OCI-LY3 (cell line): ENCODE measurements at regions not wholly inside any gene's neighbourhood (a gene's known extent, or its start where the extent isn't known, plus 50 kb on each side); places are given as distances from the start of the nearest gene placed in this dataset.

Source experiments
- H2AFZ ChIP-seq: fragments of 200-600, 300-600 bp; shearing (Covaris generic); 2 replicates; pipeline ENCODE4 v1.6.0; 2014; ENCODE audit warnings: antibody characterized with exemption, low read depth, low read length
- H3K27ac ChIP-seq: fragments of 200-600, 300-600 bp; sonication (generic); 2 replicates; pipeline ENCODE4 v1.5.1; 2014; ENCODE audit warnings: mild to moderate bottlenecking, low read length, moderate library complexity, mixed read lengths
- H3K27me3 ChIP-seq: fragments of 200-600, 300-600 bp; sonication (generic); 2 replicates; pipeline ENCODE4 v1.6.1; 2014; ENCODE audit warnings: low read depth, low read length, mixed read lengths
- H3K36me3 ChIP-seq: fragments of 200-600, 300-600 bp; sonication (generic); replicated peaks from 2 replicates; pipeline ENCODE3; 2014; ENCODE audit warnings: low read depth, low read length, mixed read lengths
- H3K4me1 ChIP-seq: fragments of 300-600, 200-600 bp; sonication (generic); 2 replicates; pipeline ENCODE4 v1.6.1; 2014; ENCODE audit warnings: low read length, mixed read lengths
- H3K4me2 ChIP-seq: fragments of 200-600, 300-600 bp; sonication (generic); 2 replicates; pipeline ENCODE4 v1.6.1; 2014; ENCODE audit warnings: low read length, mixed read lengths
- H3K4me3 ChIP-seq: fragments of 300-600, 200-600 bp; sonication (generic); 2 replicates; pipeline ENCODE4 v1.5.1; 2014; ENCODE audit warnings: antibody characterized with exemption, mild to moderate bottlenecking, low read length, moderate library complexity
- H3K79me2 ChIP-seq: fragments of 300-600, 200-600 bp; shearing (Covaris generic); 2 replicates; pipeline ENCODE4 v1.6.1; 2014; ENCODE audit warnings: mild to moderate bottlenecking, low read length, mixed read lengths
- H3K9ac ChIP-seq: fragments of 300-600, 200-600 bp; shearing (Covaris generic); 2 replicates; pipeline ENCODE4 v1.6.0; 2014; ENCODE audit warnings: mild to moderate bottlenecking, low read length, moderate library complexity
- H3K9me3 ChIP-seq: fragments of 200-600, 300-600 bp; shearing (Covaris generic); 2 replicates; pipeline ENCODE4 v1.6.1; 2014; ENCODE audit warnings: low read length, mixed read lengths; ENCODE audit not compliant: insufficient read depth
- H4K20me1 ChIP-seq: fragments of 200-600, 300-600 bp; sonication (generic); 2 replicates; pipeline ENCODE4 v1.6.1; 2016; ENCODE audit warnings: low read length, mixed read lengths; ENCODE audit not compliant: insufficient read depth
- CTCF ChIP-seq: fragments of 200-600, 300-600 bp; sonication (generic); IDR thresholded peaks from 2 replicates; pipeline ENCODE4 v1.5.1; 2014; ENCODE audit warnings: antibody characterized with exemption, low read length, low read depth
- EZH2phosphoT487 ChIP-seq: fragments of 200-600 bp; shearing (Covaris generic); IDR thresholded peaks from 2 replicates; pipeline ENCODE4 v1.6.1; 2018; ENCODE audit warnings: antibody characterized with exemption, mixed run types, low read depth

DNA sequence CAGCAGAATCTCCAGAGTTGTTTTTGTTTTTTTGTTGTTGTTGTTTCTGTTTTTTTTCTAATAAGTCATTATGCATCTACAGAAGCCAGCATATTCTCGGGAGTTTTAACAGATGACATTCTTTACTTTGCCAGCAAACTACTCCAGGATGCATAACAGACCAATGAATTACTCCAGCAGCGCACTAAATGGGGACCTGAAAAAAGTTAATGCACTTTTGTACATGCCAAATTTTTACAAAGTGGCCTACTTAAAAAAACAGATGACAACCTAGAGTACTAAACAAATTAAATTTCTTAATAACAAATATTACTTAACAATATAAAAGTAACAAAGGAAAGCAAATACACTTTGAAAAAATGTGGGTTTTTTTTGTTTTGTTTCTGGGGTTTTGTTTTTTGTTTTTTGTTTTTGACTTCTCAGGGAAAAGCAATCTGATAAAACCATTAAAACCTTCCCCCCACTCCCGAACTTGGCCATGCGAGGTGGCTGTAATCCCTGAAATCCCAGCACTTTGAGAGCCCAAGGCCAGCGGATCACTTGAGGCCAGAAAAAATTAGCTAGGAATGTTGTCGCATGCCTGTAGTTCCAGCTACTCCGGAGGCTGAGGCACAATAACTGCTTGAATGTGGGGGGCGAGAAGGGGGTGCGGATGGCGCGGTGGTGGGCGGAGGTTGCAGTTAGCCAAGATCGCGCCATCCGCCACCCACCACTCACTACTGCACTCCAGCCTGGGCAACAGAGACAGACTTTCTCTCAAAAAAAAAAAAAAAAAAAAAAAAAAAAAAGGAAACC is 352.4 kb downstream of the CETN3 start:
- H3K36me3 ChIP-seq: no peaks in the 10 kb centered on the region
- no peak overlapping the region for H3K4me3 ChIP-seq
- H3K27ac ChIP-seq: no peak overlapping the region
- H4K20me1 ChIP-seq: no peaks in the 10 kb centered on the region
- H3K9ac ChIP-seq: no peak overlapping the region
- H3K9me3 ChIP-seq: no peaks in the 10 kb centered on the region
- no peak overlapping the region for H2AFZ ChIP-seq
- no peaks in the 10 kb centered on the region for H3K27me3 ChIP-seq
- H3K4me1 ChIP-seq: no peaks in the 10 kb centered on the region
- no peak overlapping the region for H3K4me2 ChIP-seq
- TF ChIP-seq CTCF (no peak), EZH2phosphoT487 (no peak)
- H3K79me2 ChIP-seq: no peaks in the 10 kb centered on the region

DNA sequence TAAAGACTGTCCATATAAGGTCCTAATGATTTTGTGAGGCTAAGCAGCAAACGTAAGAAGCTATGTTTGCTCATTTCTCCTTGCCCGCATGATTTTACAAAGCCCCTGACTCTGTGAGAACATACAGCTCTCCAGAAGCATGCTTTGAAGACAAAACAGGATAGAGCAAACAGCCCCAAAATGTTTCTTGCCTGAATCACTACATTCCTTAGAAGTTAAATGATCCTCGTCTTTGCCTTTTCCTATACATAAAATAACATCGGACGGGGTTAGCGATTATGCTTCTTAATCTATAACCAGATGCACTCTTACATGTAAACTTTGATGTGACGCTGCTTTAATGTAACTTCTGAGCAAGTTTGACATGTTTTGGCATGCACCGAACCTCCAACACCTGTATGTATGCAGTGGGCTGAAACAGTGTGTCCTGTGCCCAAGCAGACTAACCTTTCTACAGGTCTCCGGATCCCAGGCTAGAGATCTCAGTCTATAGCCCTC is 353.7 kb downstream of the CETN3 start:
- Histone ChIP-seq H3K27me3 (no peaks in the 10 kb centered on the region), H3K4me3 (no peak overlapping the region), H3K79me2 (no peaks in the 10 kb centered on the region), H3K4me1 (peaks cover under 1% of the 10 kb centered on the region), H3K9ac (no peak overlapping the region), H3K27ac (no peak overlapping the region), H3K9me3 (no peaks in the 10 kb centered on the region), H3K36me3 (no peaks in the 10 kb centered on the region), H3K4me2 (no peak overlapping the region), H2AFZ (no peak overlapping the region), H4K20me1 (no peaks in the 10 kb centered on the region)
- no peak for TF ChIP-seq CTCF
- no peak for TF ChIP-seq EZH2phosphoT487

GRCh38 chr5:90054612-90055011 is 354.9 kb downstream of the CETN3 start:
- Histone ChIP-seq H3K36me3 (no peaks in the 10 kb centered on the region), H2AFZ (no peak overlapping the region), H3K79me2 (no peaks in the 10 kb centered on the region), H3K9ac (no peak overlapping the region), H3K9me3 (no peaks in the 10 kb centered on the region), H3K4me2 (no peak overlapping the region), H4K20me1 (no peaks in the 10 kb centered on the region), H3K4me1 (peaks cover 14% of the 10 kb centered on the region), H3K4me3 (no peak overlapping the region), H3K27me3 (no peaks in the 10 kb centered on the region), H3K27ac (no peak overlapping the region)
- TF ChIP-seq EZH2phosphoT487 (no peak), CTCF (no peak)

- TF ChIP-seq EZH2phosphoT487 (no peak), CTCF (no peak)
- no peak overlapping the region for H3K4me2 ChIP-seq
- no peak overlapping the region for H2AFZ ChIP-seq
- peaks cover 16% of the 10 kb centered on the region for H3K4me1 ChIP-seq
- no peaks in the 10 kb centered on the region for H3K27me3 ChIP-seq
- no peaks in the 10 kb centered on the region for H4K20me1 ChIP-seq
- H3K4me3 ChIP-seq: no peak overlapping the region
- H3K27ac ChIP-seq: no peak overlapping the region
- no peaks in the 10 kb centered on the region for H3K36me3 ChIP-seq
- H3K9ac ChIP-seq: no peak overlapping the region
- H3K9me3 ChIP-seq: no peaks in the 10 kb centered on the region
- H3K79me2 ChIP-seq: no peaks in the 10 kb centered on the region
These were observed 357.8 kb downstream of the CETN3 start for GRCh38 chr5:90051756-90052155.
